GM18951 (cell line): ENCODE measurements at regions not wholly inside any gene's neighbourhood (a gene's known extent, or its start where the extent isn't known, plus 50 kb on each side); places are given as distances from the start of the nearest gene placed in this dataset.
A peak's percentile ranks its signal among the peaks of the same experiment; 100 is the strongest.
"Not testable (repeated sequence)": the region's sequence is repeated elsewhere in the genome, so short reads cannot be mapped to it uniquely, and the experiment has no call there.

Experiments
- POLR2A ChIP-seq: IDR thresholded peaks from 4 replicates; pipeline ENCODE4 v1.6.1; 2011; ENCODE audit warnings: mild to moderate bottlenecking; ENCODE audit not compliant: insufficient read length, insufficient read depth; ENCODE audit errors: extremely low read depth
- in situ Hi-C: fragments of 300-500 bp; cut with MboI; formaldehyde crosslinking; loops from one replicate; pipeline ENCODE4 v1.12.0; 2022; ENCODE audit warnings: low sequenced_read_pairs, mixed read lengths, inconsistent platforms; ENCODE audit not compliant: unreplicated experiment

DNA sequence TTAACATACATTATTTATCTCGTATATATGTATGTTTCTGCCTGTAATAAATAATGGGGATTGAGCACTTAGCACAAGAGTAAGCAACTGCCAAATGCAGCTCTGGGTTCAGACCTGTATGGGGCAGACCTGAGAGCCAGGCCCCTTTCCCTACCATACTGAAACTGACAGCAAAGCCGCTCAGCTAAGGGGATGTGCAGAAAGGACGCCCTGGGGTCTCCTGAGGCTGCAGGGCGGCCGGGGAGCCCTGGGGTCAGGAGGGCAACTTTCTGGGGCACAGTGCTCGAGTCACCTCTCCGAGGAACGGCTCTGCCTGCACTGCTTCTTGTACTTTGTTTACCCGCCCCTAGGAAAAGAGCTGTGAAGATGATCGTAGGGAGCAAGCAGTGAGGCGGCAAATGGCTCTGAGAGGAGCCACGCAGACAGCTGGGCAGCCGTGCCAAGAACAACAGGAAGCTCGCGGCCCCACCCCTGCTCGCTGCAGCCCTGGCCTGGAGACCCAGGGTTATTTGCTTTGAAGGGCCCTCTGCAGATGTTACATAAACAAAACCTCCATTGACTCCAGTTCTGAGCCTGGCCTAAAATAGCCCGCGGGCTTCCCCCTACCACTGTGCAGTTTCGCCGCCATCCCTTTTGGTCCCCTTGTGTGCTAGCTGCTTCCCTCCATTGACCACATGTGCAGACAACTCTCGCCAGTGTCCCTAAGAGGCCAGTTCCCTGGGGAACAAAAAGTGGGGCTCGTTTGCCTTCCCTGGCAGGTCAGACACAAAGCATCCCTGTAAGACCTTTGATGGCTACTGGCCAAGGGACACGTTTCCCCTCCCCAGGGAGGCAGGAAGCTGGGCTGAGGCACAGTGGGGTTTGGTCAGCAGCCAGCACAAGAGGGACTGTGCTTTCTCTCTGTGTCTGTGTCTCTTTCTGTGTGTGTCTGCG, 111.3 kb upstream of the LNX1 start:
- in situ Hi-C loops = loop anchor here (25.0 kb wide), 1 partner anchor 510 kb away; no protein-coding TSS in a partner anchor
- peak; percentile 49 for TF ChIP-seq POLR2A

DNA sequence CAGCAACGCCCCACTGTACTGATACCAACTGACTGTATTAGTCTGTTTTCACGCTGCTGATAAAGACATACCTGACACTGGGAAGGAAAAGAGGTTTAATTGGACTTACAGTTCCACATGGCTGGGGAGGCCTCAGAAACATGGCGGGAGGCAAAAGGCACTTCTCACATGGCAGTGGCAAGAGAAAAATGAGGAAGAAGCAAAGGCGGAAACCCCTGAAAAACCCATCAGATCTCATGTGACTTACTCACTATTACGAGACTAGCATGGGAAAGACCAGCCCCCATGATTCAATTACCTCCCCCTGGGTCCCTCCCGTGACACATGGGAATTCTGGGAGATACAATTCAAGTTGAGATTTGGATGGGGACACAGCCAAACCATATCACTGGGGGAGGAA, 110.0 kb upstream of the LNX1 start:
- in situ Hi-C loops = loop anchor here (25.0 kb wide), 1 partner anchor 511 kb away; no protein-coding TSS in a partner anchor

DNA sequence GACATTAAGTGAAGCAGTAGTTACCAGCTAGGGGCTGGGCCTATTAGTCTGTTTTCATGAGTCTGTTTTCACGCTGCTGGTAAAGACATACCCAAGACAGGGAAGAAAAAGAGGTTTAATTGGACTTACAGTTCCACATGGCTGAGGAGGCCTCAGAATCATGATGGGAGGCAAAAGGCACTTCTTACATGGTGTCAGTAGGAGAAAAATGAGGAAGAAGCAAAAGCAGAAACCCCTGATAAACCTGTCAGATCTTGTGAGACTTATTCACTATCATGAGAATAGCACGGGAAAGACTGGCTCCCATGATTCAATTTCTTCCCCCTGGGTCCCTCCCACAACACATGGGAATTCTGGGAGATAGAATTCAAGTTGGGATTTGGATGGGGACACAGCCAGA, 108.0 kb upstream of the LNX1 start:
- in situ Hi-C loops = not testable (repeated sequence)

DNA sequence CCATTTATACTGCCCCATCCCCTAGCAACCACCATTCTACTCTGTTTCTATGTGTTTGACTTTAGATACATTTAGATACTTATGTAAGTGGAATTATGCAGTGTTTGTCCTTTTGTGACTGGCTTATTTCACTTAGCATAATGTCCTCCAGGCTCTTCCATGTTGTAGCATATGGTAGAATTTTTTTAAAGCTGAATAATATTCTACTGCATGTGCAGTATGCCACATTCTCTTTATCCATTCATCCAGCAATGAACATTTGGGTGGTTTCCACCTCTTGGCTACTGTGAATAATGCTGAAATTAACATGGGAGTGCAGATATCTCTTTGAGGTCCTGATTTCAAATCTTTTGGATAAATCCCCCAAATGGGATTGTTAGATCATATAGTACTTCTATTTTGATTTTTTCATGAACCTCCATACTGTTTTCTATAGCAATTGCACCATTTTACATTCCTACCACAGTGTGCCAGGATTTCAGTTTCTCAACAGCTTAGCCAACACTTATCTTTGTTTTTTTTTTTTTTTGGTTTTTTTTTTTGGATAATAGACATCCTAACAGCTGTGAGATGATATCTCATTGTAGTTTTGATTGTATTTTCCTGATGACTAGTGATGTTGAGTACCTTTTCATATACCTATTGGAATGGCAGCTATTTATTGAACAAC, 105.9 kb upstream of the LNX1 start:
- no peak for TF ChIP-seq POLR2A
- in situ Hi-C loops = no loop called here

DNA sequence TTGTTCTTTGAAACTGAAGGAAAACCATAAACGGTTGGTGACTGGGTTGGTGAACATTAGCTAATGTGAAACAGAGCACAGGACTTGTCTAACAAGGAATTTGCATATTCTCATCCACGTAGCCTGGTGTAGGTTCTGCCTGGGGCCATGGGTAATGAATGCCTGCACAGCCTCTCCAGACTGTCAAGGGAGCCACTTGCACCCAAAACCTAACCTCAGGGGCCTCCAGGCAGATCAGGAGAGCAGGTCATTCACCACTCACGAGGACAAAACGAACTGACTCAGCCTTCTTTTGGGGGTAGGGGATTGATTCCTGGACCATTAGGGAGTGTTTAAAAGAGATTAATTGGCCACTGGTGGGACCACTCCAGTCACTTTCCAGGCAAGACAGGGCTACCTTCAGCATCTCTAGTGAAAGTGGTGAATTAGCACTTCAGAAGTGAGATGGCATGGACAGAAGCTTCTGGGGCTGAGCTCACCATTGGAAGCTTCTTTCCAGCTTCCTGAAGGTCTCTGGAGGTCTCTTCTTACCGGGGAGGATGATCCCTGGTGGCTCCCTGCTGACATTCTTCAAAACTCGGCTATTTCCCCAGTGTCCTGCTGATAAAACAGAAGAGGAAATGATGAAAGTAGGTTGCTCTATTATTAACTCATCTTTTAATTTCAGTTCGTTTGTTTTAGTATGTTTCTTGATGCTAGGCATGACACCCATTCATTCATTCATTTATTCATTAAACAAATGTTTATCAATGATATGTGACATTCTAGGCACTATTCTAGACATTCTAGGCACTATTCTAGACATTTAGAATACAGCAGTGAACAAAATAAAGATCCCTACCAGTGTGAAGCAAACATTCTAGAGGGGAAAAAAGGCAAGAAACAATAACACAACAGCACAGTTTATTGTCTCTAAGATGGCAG, 104.5 kb upstream of the LNX1 start:
- in situ Hi-C loops = no loop called here
- peak; percentile 45 for TF ChIP-seq POLR2A

DNA sequence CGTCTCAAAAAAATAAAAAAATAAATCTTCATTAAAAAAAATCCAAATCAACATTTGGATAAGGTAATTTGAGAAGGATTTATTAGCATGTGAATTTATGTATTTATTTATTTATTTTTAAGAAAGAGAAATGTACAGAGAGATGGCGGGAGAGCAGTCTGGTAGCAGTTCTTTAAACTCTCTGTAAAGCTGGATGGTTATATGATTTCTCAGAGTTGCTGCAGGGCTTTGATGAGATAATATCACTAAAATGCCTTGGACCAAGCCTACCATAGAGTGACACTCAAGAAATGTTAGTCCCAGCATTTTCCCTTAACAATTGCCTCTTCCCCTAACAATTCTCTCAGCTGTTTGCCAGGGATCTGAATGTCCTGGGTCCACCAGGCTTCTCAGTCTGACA, 103.4 kb upstream of the LNX1 start:
- in situ Hi-C loops = no loop called here
- TF ChIP-seq POLR2A = no peak

DNA sequence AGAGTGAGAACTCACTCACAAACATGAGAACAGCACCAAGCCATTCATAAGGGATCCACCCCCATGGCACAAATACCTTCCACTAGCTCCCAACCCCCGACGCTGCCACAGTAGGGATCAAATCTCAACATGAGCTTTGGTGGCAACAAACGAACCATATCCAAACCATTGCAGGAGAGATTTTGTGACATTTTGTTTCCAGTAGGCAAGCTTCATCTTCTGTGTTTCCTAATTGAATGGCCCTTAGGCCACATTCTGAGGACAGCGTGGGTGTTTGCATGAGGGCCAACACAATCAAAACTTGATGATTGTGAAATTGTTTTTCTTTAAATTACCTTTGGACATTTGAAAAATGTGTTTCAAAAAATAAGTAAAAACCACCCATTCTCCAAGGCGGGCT, 102.6 kb upstream of the LNX1 start:
- in situ Hi-C loops = no loop called here
- TF ChIP-seq POLR2A = no peak

DNA sequence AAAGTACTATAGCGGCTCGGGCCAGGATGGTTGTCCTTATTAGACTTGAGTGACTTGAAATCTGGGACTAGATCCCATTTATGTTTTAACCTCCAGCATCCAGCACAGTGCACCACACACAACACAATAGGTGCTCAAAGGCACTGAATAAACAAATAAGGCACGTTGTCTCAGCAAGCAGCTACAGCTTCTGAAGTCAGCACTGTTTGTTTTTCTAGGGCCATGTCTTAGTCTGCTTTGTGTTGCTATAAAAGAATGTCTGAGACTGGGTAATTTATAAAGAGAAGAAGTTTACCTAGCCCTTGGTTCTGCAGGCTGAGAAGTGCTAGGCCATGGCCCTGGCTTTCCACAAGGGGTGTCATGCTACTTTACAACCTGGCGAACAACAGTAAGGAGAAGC, 102.1 kb upstream of the LNX1 start:
- in situ Hi-C loops = no loop called here
- no peak for TF ChIP-seq POLR2A

DNA sequence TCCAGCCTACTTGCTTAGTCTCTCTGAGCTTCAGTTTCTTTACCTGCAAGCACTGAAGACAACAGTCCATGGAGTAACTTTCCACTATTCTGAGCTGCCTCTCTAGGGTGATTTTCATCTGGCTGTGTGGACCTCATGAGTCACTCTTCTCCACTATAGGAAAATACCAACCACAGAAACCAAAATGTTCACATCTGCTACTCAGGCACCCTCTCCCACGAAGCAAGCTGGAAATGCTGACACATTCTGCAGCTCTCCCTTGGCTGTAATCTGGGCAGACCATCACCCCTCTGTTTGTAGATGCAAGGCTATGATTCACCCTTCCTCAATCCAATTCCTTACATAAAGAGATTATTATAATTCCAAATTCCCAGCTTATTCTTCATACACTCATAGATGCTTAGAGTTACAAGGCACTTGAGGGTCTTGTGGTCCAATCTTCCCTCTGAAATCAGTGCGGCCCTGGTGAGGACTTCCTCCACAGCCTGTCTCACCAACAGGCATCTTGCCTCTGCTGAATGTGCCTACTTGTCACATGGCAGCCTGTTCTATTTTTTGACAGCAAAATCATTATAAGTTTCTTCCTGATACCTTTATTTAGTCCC, 97.0 kb upstream of the LNX1 start:
- no peak for TF ChIP-seq POLR2A
- in situ Hi-C loops = no loop called here

DNA sequence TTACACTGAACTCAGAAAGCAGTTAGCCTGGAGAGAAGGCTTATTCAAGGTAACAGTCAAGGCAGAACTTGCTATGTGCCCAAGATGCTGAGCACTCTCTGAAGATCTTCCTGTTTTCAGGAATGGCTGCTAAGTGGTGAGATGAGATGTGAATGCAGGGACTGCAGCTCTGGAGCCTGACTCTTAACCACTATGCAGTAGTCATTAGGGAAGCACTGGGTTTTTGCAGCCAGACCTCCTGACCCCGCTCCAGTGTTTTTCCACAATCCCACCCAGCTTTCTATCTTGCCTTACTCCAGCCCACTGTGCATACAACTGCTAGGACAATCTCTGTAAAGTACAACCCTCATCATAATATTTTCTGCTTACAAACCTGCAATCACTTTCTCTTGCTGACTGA, 95.2 kb upstream of the LNX1 start:
- TF ChIP-seq POLR2A = no peak
- in situ Hi-C loops = no loop called here

DNA sequence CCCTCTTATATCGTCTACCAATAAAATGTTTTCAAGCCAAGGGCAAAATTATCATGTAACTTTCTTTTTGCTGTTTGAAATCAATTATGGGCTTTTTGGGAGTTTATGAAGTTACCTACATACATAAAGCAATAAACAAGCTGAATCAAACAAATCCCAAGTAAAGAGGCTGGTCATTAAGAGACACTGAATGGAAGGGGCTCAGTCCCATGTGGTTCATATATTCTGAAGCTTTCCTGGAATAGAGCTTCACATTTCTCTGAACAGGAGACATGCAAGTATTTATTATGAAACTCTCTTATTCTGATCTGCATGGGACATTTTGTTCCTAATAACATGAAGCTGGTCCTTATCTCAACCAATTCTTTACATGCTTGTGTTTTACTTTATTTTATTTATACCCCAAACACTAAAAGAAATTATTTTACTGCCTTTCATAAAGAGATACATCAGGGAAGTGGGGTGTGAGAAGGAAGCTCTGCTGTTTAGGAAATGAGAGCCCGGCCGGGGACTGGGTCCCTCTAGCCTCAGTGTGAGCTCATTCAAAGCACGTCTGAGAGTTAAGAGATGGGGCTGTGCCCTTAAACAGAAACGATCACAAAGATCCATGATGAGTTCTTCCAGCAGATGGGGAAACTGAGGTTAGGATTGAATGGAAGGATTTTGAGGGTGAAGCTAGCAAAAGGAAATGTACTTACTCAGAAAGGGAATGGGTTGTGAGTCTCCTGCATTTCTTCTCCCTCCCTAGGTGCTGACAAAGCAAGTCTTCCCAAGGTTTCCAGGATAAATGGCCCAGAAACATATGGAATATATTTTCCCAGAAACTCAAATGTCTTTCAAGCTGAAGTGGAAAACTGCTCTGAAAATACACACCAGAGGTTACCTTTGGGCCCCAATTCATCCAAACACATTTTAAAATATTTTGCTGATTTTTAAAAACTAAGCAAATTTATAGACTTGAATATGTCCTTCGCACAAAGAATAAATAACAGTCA, 93.1 kb upstream of the LNX1 start:
- TF ChIP-seq POLR2A = no peak
- in situ Hi-C loops = no loop called here

DNA sequence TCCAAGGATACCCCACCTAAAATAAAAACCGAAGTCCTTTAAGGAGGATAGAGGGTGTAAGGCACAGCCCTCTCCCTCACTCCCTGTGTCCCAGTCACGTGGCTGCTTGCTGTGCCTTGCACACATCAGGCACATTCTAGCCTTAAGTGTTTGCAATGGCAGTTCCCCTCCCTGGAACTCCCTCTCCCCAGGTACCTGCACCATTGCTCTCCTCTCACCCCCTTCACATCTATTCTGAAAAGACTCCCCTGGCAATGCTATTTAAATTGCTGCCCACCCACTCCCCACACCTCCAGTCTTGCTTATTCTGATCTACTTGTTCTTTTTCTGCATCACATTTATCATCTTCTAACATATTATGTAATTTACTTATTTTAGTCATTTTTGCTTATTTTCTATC, 91.6 kb upstream of the LNX1 start:
- TF ChIP-seq POLR2A = no peak
- in situ Hi-C loops = no loop called here
